Body of pancreas (tissue), 4 donors: ENCODE measurements at regions not wholly inside any gene's neighbourhood (a gene's known extent, or its start where the extent isn't known, plus 50 kb on each side); places are given as distances from the start of the nearest gene placed in this dataset.
"Not testable (repeated sequence)": the region's sequence is repeated elsewhere in the genome, so short reads cannot be mapped to it uniquely, and the experiment has no call there.

Source experiments
- ATAC-seq: fragments of 150-250 bp; one replicate; pipeline ENCODE4 v1.9.1; 2016
- DNase-seq, 4 donors: peaks; one replicate each; pipeline ENCODE4 v3.0.0-alpha.2; 2019
- H3K27ac ChIP-seq, 4 donors: fragments of 200-600 bp; sonication (generic); 1 replicate in 3 of 4; 2 replicates in 1 of 4; pipeline versions ENCODE4 v1.5.1 to v1.6.1; 2016 to 2019; ENCODE audit warnings: mild to moderate bottlenecking in 1 of 4, mixed read lengths in 1 of 4, moderate library complexity in 1 of 4
- H3K27me3 ChIP-seq, 2 donors: fragments of 200-600 bp; sonication (generic); one replicate each; pipeline ENCODE4 v1.6.0; 2016; ENCODE audit warnings: mild to moderate bottlenecking in 1 of 2
- H3K36me3 ChIP-seq, 2 donors: fragments of 200-600 bp; sonication (generic); replicated peaks in 1 of 2; 2 replicates each; pipeline ENCODE4 v1.5.1; 2016; ENCODE audit warnings: low read depth in 2 of 2; ENCODE audit not compliant: insufficient read depth in 1 of 2
- H3K4me1 ChIP-seq: fragments of 200-600 bp; sonication (generic); one replicate; pipeline ENCODE4 v1.6.0; 2016
- H3K4me3 ChIP-seq, 2 donors: fragments of 200-600 bp; sonication (generic); 1 replicate in 1 of 2; 2 replicates in 1 of 2; pipeline ENCODE4 v1.5.1; 2016 to 2019
- H3K9me3 ChIP-seq, 3 donors: fragments of 200-600 bp; sonication (generic); 1 replicate in 2 of 3; 2 replicates in 1 of 3; pipeline ENCODE4 v1.5.1; 2016
- CTCF ChIP-seq, 7 experiments: fragments of 450-650 bp in 4 of 7; fragments of 200-600 bp in 3 of 7; sonication (generic) in 3 of 7; IDR thresholded peaks; one replicate each; pipeline ENCODE4 v1.5.1; 2016 to 2019; ENCODE audit warnings: antibody characterized with exemption in 7 of 7
- POLR2A ChIP-seq, 3 donors: fragments of 450-650 bp; IDR thresholded peaks; one replicate each; pipeline ENCODE4 v1.6.1; 2016; ENCODE audit warnings: antibody characterized with exemption in 3 of 3, mild to moderate bottlenecking in 2 of 3
- WGBS, 2 donors: methylation state at CpG; one replicate each; pipeline ENCODE4 v1.1.5; 2017; 5-methylcytosine and 5-hydroxymethylcytosine counted together
- intact Hi-C: fragments of 100-400 bp; cut with DNase I; formaldehyde crosslinking; loops from one replicate; pipeline ENCODE4 v1.15.1; 2023

- no peak overlapping the region for H3K4me3 ChIP-seq
- H3K36me3 ChIP-seq, result no peaks in the 10 kb centered on the region
- intact Hi-C loops, result loop anchor here (5.0 kb wide), 1 partner anchor 130 kb away; no protein-coding TSS in a partner anchor
- peaks cover 12% of the 10 kb centered on the region for H3K4me1 ChIP-seq
- WGBS, 2 donors, result 24 to 37% methylated on average over 3 of the region's 3 CpGs
- H3K9me3 ChIP-seq, result peaks cover 0 to 6% (median 0%) of the 10 kb centered on the region in 3 donors
- no peaks in the 10 kb centered on the region for H3K27me3 ChIP-seq
- DNase-seq (no peak), ATAC-seq (no peak)
- H3K27ac ChIP-seq, result no peak overlapping the region
- TF ChIP-seq CTCF (IDR thresholded peaks at IDR 0.05) (no peak), POLR2A (IDR thresholded peaks at IDR 0.05) (no peak)
Observed at GRCh38 chr3:75296858-75297257, 367.3 kb upstream of the FRG2C start.

GRCh38 chr3:75300606-75301005, 363.5 kb upstream of the FRG2C start:
- intact Hi-C loops, result no loop called here

GRCh38 chr3:75301050-75301449, 363.1 kb upstream of the FRG2C start:
- ATAC-seq, H3K36me3 ChIP-seq, H3K4me1 ChIP-seq, intact Hi-C loops, H3K27ac ChIP-seq, H3K9me3 ChIP-seq, H3K27me3 ChIP-seq, DNase-seq, H3K4me3 ChIP-seq: not testable (repeated sequence)
- 41 to 54% methylated on average over 1 of the region's 1 CpG for WGBS, 2 donors

More at GRCh38 chr3:75300606-75301005, 363.5 kb upstream of the FRG2C start:
- Histone ChIP-seq H3K4me3 (no peak overlapping the region), H3K27me3 (no peaks in the 10 kb centered on the region), H3K27ac (no peak overlapping the region), H3K9me3 (peaks cover 0 to 6% (median 0%) of the 10 kb centered on the region in 3 donors), H3K4me1 (peaks cover 4% of the 10 kb centered on the region), H3K36me3 (no peaks in the 10 kb centered on the region)
- TF ChIP-seq POLR2A (IDR thresholded peaks at IDR 0.05) (no peak), CTCF (IDR thresholded peaks at IDR 0.05) (no peak)
- 49 to 62% methylated on average over 3 of the region's 3 CpGs for WGBS, 2 donors
- DNase-seq (no peak), ATAC-seq (no peak)

- Histone ChIP-seq H3K27ac (no peak overlapping the region), H3K4me1 (peaks cover 4% of the 10 kb centered on the region), H3K9me3 (no peaks in the 10 kb centered on the region), H3K4me3 (no peak overlapping the region), H3K27me3 (no peaks in the 10 kb centered on the region), H3K36me3 (no peaks in the 10 kb centered on the region)
- TF ChIP-seq CTCF (IDR thresholded peaks at IDR 0.05) (no peak), POLR2A (IDR thresholded peaks at IDR 0.05) (no peak)
- intact Hi-C loops, result no loop called here
- 34 to 40% methylated on average over 5 of the region's 5 CpGs for WGBS, 2 donors
- DNase-seq (no peak), ATAC-seq (no peak)
Observed at GRCh38 chr3:75303741-75304140, 360.4 kb upstream of the FRG2C start.

GRCh38 chr3:75305901-75306300, 358.2 kb upstream of the FRG2C start:
- no peaks in the 10 kb centered on the region for H3K9me3 ChIP-seq
- WGBS, 2 donors, result 91 to 94% methylated on average over 4 of the region's 4 CpGs
- no peak overlapping the region for H3K4me3 ChIP-seq
- H3K36me3 ChIP-seq, result no peaks in the 10 kb centered on the region
- intact Hi-C loops, result no loop called here
- H3K4me1 ChIP-seq, result peaks cover 4% of the 10 kb centered on the region
- TF ChIP-seq CTCF (IDR thresholded peaks at IDR 0.05), result no peak
- no peak for TF ChIP-seq POLR2A (IDR thresholded peaks at IDR 0.05)
- no peaks in the 10 kb centered on the region for H3K27me3 ChIP-seq
- DNase-seq, result no peak
- no peak overlapping the region for H3K27ac ChIP-seq
- no peak for ATAC-seq

- H3K9me3 ChIP-seq, H3K36me3 ChIP-seq, DNase-seq, H3K27ac ChIP-seq, intact Hi-C loops, H3K4me1 ChIP-seq, ATAC-seq, H3K27me3 ChIP-seq, H3K4me3 ChIP-seq: not testable (repeated sequence)
- 82 to 88% methylated on average over 3 of the region's 3 CpGs for WGBS, 2 donors
Observed at GRCh38 chr3:75311306-75311705, 352.8 kb upstream of the FRG2C start.

GRCh38 chr3:75312469-75312868, 351.7 kb upstream of the FRG2C start:
- H3K4me1 ChIP-seq, H3K27ac ChIP-seq, ATAC-seq, intact Hi-C loops, H3K9me3 ChIP-seq, H3K4me3 ChIP-seq, H3K27me3 ChIP-seq, H3K36me3 ChIP-seq, DNase-seq: not testable (repeated sequence)
- 73 to 83% methylated on average over 1 to 3 of the region's 3 CpGs for WGBS, 2 donors

GRCh38 chr3:75319776-75320175, 344.4 kb upstream of the FRG2C start:
- H3K27me3 ChIP-seq, H3K9me3 ChIP-seq, H3K36me3 ChIP-seq, H3K4me3 ChIP-seq, intact Hi-C loops, H3K4me1 ChIP-seq, H3K27ac ChIP-seq, DNase-seq: not testable (repeated sequence)
- 64 to 76% methylated on average over 1 of the region's 1 CpG for WGBS, 2 donors
- peak; percentile 66 for ATAC-seq
